T-helper 17 cell (primary cell): ENCODE measurements at regions not wholly inside any gene's neighbourhood (a gene's known extent, or its start where the extent isn't known, plus 50 kb on each side); places are given as distances from the start of the nearest gene placed in this dataset.
"Not testable (repeated sequence)": the region's sequence is repeated elsewhere in the genome, so short reads cannot be mapped to it uniquely, and the experiment has no call there.

ENCODE experiments used
- ATAC-seq: fragments of 150-1000 bp; cut with Tn5 transposase; 2 replicates; pipeline ENCODE4 v1.10.0; 2021; ENCODE audit warnings: mild to moderate bottlenecking, moderate library complexity
- DNase-seq, 3 donors: peaks; one replicate each; pipeline versions ENCODE4 v3.0.0 to v3.0.0-alpha.2; 2020 to 2021
- H3K9me3 ChIP-seq: one replicate; pipeline ENCODE4 v1.7.0; 2013; ENCODE audit warnings: low read length, mild to moderate bottlenecking; ENCODE audit not compliant: control insufficient read depth, poor library complexity, severe bottlenecking
- H3K27ac Mint-ChIP-seq: one replicate; pipeline ENCODE4 v1.8.0; 2022; ENCODE audit warnings: mild to moderate bottlenecking, moderate library complexity, mixed read lengths
- H3K27me3 Mint-ChIP-seq: one replicate; pipeline ENCODE4 v1.8.0; 2022; ENCODE audit warnings: mixed read lengths
- H3K36me3 Mint-ChIP-seq: one replicate; pipeline ENCODE4 v1.8.0; 2022; ENCODE audit warnings: low read depth, mixed read lengths
- H3K4me1 Mint-ChIP-seq: one replicate; pipeline ENCODE4 v1.8.0; 2022; ENCODE audit warnings: mild to moderate bottlenecking, mixed read lengths
- H3K4me3 Mint-ChIP-seq: one replicate; pipeline ENCODE4 v1.8.0; 2022; ENCODE audit warnings: mild to moderate bottlenecking, moderate library complexity, mixed read lengths

DNA sequence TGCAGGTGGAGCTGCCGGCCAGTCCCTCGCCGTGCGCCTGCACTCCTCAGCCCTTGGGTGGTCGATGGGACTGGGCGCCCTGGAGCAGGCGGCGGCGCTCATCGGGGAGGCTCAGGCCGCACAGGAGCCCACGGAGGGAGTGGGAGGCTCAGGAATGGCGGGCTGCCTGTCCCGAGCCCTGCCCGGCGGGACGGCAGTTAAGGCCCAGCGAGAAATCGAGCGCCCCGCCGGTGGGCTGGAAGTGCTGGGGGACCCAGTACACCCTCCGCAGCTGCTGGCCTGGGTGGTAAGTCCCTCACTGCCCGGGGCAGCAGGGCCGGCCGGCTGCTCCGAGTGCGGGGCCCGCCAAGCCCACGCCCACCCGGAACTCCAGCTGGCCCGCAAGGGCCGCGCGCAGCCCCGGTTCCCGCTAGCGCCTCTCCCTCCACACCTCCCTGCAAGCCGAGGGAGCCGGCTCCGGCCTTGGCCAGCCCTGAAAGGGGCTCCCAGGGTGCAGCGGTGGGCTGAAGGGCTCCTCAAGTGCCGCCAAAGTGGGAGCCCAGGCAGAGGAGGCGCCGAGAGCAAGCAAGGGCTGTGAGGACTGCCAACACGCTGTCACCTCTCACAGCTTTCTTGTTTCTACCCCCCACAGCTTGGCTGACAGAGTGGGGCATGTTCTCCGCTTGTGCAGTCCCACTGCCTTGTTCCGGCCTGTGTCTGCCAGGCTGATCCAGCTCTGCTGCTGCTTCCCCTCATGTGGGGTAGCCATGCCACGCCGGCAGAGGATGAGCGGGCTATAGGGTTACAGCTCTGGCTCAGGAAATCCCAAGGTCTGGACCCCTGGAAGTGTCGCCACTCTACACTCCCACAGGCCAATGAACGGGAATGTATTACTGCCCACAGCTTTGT, 886.7 kb downstream of the FAT4 start:
- H3K36me3 Mint-ChIP-seq, H3K9me3 ChIP-seq, H3K27ac Mint-ChIP-seq, DNase-seq, ATAC-seq, H3K4me1 Mint-ChIP-seq, H3K27me3 Mint-ChIP-seq, H3K4me3 Mint-ChIP-seq: not testable (repeated sequence)

DNA sequence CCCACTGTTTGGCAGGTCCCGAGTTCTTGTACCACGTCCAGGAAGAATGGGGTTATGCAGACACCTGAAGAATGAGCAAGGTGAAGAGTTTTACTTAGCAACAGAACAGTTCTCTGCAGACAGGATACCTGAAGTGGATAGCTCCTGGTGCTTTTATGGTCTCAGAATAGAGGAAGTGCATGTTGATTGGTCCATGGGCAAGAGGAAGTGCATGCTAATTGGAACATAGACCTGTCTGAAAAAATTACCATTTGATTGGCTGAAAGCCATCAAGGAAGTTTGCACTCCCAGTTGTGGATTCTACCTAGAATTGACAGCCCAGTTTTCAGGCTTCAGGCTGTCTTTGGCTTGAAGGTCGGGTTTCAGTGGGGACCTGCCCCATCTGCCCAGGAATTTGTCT, 887.5 kb downstream of the FAT4 start:
- ATAC-seq, result no peak
- Mint-ChIP-seq H3K4me3 (no peak overlapping the region), H3K36me3 (no peaks in the 10 kb centered on the region), H3K27ac (no peak overlapping the region), H3K4me1 (no peaks in the 10 kb centered on the region), H3K27me3 (no peaks in the 10 kb centered on the region)
- DNase-seq, result no peak
- H3K9me3 ChIP-seq, result no peaks in the 10 kb centered on the region

DNA sequence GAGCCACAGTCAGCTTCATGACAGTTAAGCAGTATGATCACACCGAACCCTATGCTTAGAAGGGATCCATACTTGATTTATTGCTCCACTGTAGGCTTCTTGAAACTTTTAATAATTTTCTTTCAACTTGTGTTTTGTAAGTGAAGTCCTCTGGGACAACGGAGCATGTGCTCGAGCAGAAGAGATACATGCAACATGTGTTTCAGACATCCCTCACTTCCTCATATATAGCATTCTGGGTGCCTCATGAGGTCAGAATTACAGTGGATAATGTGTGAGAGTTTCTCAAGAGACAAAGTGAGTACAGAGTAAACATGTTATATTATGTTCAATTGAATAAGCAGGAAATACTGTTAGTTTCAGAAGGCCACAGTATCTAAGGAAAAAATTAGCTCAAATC, 893.2 kb downstream of the FAT4 start:
- ATAC-seq, result no peak
- Mint-ChIP-seq H3K4me3 (no peak overlapping the region), H3K4me1 (no peaks in the 10 kb centered on the region), H3K36me3 (no peaks in the 10 kb centered on the region), H3K27ac (no peak overlapping the region), H3K27me3 (no peaks in the 10 kb centered on the region)
- DNase-seq, result no peak
- H3K9me3 ChIP-seq, result no peaks in the 10 kb centered on the region

DNA sequence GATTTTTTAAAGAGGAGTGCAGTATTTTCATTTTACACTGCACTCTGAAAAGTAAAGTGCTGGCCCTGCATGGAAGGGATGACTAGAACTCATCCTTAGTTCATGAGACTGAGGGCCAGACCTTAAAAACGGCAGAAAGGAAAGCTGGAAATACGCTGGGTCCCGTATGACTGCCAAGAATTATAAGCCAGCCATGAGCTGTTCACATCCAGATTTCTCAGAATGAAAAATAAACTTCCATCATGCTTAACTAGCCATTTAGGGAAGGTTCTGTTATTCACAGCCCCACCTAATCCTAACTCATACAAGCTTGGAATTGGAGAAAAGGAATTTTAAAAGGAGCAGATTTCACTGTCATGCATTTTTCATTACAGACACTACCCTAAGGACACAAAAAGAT, 894.4 kb downstream of the FAT4 start:
- no peaks in the 10 kb centered on the region for H3K36me3 Mint-ChIP-seq

DNA sequence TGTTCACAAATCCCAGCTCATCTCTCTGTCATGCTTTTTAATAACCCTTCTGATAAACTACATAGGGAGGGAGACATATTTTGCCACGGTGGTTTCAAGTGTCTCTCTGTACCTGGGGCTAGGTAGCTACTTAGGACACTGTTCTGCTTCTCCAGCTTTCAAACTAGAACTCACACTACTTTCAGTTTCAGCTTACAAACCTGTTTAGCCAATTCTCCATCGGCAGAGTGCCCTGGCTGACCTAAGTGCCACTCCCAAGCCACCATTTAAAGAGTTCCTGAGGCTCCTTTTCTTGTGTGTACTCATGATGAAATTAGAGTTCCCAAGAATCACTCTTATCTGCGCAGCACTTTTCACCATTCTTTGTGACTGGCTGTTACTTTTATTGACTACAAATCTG, 899.2 kb downstream of the FAT4 start:
- no peaks in the 10 kb centered on the region for H3K9me3 ChIP-seq
- no peak for ATAC-seq
- no peak for DNase-seq
- H3K27me3 Mint-ChIP-seq, result no peaks in the 10 kb centered on the region
- H3K4me3 Mint-ChIP-seq, result no peak overlapping the region
- H3K36me3 Mint-ChIP-seq, result no peaks in the 10 kb centered on the region
- H3K27ac Mint-ChIP-seq, result no peak overlapping the region
- no peaks in the 10 kb centered on the region for H3K4me1 Mint-ChIP-seq

More for the DNA sequence above, 894.4 kb downstream of the FAT4 start:
- H3K9me3 ChIP-seq, result no peaks in the 10 kb centered on the region
- DNase-seq (no peak), ATAC-seq (no peak)
- Mint-ChIP-seq H3K27ac (no peak overlapping the region), H3K27me3 (no peaks in the 10 kb centered on the region), H3K4me1 (no peaks in the 10 kb centered on the region), H3K4me3 (no peak overlapping the region)

DNA sequence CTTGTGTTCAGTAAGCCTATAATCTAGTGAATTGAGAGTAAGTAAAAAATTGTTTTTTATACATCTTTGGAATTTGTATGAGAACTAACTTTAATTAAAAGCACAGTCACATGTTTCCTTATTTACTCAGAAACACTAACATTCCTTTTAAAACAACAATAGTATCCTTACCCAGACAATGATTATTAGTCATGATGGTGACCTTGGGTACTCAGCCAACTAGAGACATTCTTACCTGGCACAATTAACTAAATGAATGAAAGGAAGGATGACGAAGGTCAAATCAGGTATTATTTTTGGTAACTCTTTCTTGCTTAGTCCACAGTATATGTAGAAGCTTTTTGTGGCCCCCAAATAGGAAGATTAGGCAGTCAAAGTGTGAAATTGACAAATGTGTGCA, 901.0 kb downstream of the FAT4 start:
- H3K4me1 Mint-ChIP-seq, result no peaks in the 10 kb centered on the region
- H3K27ac Mint-ChIP-seq, result no peak overlapping the region
- DNase-seq, result no peak
- no peaks in the 10 kb centered on the region for H3K27me3 Mint-ChIP-seq
- no peaks in the 10 kb centered on the region for H3K9me3 ChIP-seq
- H3K4me3 Mint-ChIP-seq, result no peak overlapping the region
- ATAC-seq, result no peak
- no peaks in the 10 kb centered on the region for H3K36me3 Mint-ChIP-seq

DNA sequence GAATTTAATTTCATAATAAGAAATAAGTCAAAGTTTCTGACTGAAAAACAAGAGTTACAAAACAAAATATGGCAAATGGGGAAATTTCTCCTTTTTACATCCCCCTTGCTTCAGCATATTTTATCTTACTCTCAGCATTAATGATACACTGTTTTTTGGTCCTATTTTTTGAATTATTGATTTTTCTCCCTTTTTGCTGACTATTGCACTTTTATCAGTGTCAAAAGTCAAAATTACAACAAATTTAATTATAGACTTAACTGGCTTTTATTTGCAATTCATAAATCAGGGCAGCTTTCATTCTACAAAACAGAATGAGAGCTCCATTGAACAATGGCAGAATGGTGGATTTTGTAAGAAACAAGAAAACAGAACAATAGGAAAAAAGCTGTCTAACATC, 901.9 kb downstream of the FAT4 start:
- no peaks in the 10 kb centered on the region for H3K27me3 Mint-ChIP-seq
- no peaks in the 10 kb centered on the region for H3K9me3 ChIP-seq
- H3K36me3 Mint-ChIP-seq, result no peaks in the 10 kb centered on the region
- DNase-seq (no peak), ATAC-seq (no peak)
- no peak overlapping the region for H3K4me3 Mint-ChIP-seq
- no peak overlapping the region for H3K27ac Mint-ChIP-seq
- H3K4me1 Mint-ChIP-seq, result no peaks in the 10 kb centered on the region

DNA sequence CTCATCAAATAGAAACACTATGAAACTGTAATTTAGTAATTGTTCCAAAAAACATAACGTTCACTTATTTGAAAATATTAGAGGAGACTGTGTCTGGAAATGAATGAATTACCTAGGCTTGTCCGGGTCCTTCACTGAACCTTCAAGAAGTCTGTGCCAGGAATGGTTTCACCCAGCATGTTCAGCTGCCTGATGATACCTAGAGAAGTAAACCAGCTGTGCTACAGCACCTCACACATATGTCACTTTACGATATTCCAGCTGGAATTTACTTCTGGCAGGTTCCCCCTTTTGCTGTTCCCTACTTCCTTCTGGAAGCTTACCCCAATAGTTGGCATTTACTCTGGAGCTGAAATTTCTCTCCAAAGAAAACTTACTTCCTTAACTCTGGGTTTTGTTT, 906.5 kb downstream of the FAT4 start:
- Mint-ChIP-seq H3K36me3 (no peaks in the 10 kb centered on the region), H3K27ac (no peak overlapping the region), H3K4me3 (no peak overlapping the region), H3K27me3 (no peaks in the 10 kb centered on the region), H3K4me1 (no peaks in the 10 kb centered on the region)
- DNase-seq (no peak), ATAC-seq (no peak)
- H3K9me3 ChIP-seq, result no peaks in the 10 kb centered on the region

DNA sequence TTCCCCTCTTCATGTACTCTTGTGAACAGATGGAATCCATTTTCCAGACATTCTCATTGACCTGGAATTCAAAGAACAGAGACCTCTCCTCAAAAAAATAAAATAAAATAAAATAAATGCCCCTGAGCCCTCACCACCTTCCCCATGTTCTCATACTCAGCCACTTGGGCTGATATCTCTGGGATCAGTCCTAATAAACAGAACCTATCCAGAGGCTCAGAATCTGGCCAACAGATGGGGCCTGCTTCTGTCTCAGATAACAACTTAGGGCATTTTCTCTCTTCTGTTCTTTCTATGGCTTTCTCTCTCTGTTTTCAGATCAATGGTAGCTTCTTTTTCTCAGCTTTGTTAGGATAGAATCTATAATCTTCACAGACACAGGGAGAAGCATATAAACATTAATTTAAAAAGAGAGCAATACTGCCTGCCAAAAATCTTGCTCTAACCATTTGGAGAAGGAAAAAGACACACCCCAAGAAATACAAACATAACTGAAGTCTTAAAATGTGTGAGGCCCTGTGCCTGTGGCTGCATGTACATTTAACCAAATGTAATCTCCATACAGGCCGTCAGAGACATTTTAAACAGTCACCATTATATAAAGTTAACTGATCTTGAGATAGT, 907.1 kb downstream of the FAT4 start:
- DNase-seq (no peak), ATAC-seq (no peak)
- Mint-ChIP-seq H3K4me1 (no peaks in the 10 kb centered on the region), H3K27me3 (no peaks in the 10 kb centered on the region), H3K27ac (no peak overlapping the region), H3K36me3 (no peaks in the 10 kb centered on the region), H3K4me3 (no peak overlapping the region)
- H3K9me3 ChIP-seq, result no peaks in the 10 kb centered on the region

DNA sequence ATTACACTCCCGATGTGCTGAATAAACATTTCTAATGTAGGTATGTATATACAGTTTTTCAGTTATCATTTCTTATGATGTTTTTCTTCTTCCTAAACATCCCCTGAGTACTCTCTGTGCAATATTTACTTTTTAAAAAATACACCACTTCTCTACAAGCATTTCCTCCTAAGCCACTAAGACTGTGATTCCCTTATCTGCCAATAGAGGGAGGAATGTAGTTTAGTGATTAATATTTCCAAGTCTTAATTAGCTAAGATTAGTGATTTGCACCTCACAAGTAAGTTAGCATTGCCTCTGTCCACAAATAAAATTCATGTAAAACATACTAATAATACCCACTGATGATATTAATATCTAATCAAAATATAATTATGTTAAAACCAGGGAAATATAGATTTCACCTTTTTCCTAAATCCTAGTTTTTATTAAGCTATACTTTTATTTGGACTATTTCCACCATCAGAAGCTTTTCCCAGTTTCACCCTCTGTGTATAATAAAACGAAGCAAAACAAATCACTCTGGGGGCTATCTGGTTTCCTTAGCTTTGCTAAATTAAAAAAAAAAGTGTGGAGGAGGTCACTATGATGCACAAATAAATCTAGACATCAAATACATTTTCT, 909.1 kb downstream of the FAT4 start:
- H3K36me3 Mint-ChIP-seq, result no peaks in the 10 kb centered on the region
- no peak for ATAC-seq
- H3K4me1 Mint-ChIP-seq, result no peaks in the 10 kb centered on the region
- H3K27ac Mint-ChIP-seq, result no peak overlapping the region
- no peak for DNase-seq
- no peaks in the 10 kb centered on the region for H3K9me3 ChIP-seq
- no peak overlapping the region for H3K4me3 Mint-ChIP-seq
- no peaks in the 10 kb centered on the region for H3K27me3 Mint-ChIP-seq

DNA sequence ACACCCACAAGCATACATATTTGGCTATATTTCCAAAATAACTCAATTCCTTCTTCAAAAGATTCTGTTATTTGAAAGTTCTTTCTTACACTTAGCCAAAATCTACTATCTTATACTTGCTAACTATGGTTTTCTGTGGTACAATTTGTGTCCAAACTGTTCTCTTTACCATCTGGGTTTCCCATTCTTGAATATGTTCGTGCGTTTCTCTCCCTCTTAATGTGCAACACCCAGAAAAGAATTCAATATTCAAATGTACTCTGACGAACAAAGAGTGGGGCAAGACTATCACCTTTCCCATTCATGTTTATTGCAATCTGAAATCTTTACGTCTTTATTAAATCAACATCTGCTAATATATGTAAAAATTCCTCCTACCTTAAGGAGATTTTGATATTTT, 912.7 kb downstream of the FAT4 start:
- no peaks in the 10 kb centered on the region for H3K9me3 ChIP-seq
- Mint-ChIP-seq H3K4me1 (no peaks in the 10 kb centered on the region), H3K27ac (no peak overlapping the region), H3K27me3 (no peaks in the 10 kb centered on the region), H3K4me3 (no peak overlapping the region), H3K36me3 (no peaks in the 10 kb centered on the region)
- DNase-seq (no peak), ATAC-seq (no peak)

DNA sequence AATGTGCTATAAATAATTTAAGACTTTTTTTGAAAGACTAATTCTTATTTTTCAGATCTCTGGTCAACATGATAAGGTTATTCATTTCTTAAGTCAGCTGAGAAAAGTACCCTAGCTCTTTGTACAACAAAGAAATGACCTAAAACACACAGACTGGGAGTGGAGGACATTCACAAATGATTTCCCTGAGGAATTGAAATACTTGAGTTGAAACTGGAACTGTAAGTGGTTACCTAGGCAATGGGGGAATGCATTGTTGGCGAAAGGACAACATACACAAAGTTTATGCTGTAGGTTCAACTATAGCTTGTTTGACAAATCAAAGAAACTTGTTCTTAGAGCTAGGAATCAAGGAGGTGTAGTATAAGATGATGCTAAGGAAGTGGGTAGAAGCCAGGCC, 915.5 kb downstream of the FAT4 start:
- Mint-ChIP-seq H3K36me3 (no peaks in the 10 kb centered on the region), H3K4me1 (no peaks in the 10 kb centered on the region), H3K27me3 (no peaks in the 10 kb centered on the region), H3K27ac (no peak overlapping the region), H3K4me3 (no peak overlapping the region)
- ATAC-seq, result no peak
- no peak for DNase-seq
- no peaks in the 10 kb centered on the region for H3K9me3 ChIP-seq

DNA sequence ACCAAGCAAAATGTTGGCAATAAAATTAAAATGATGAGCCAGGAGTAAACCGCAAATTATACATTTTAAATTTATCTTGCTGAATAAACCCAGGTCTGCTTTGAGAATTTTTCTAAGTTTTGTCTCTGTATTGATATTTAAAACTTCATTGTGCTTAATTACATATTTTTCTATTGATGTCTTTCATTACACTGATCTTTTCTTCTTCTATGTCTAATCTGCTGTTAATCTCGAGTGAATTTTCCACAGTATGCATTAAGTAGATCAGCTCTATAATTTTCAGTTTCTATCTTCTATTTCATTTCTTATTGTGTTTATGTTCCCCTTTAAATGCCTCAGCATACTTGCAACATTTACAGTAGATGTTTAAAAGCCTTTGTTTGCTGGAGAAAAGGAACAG, 918.7 kb downstream of the FAT4 start:
- H3K36me3 Mint-ChIP-seq, result no peaks in the 10 kb centered on the region
- ATAC-seq, result no peak
- H3K9me3 ChIP-seq, result no peaks in the 10 kb centered on the region
- H3K4me3 Mint-ChIP-seq, result no peak overlapping the region
- DNase-seq, result no peak
- no peaks in the 10 kb centered on the region for H3K4me1 Mint-ChIP-seq
- no peak overlapping the region for H3K27ac Mint-ChIP-seq
- no peaks in the 10 kb centered on the region for H3K27me3 Mint-ChIP-seq

DNA sequence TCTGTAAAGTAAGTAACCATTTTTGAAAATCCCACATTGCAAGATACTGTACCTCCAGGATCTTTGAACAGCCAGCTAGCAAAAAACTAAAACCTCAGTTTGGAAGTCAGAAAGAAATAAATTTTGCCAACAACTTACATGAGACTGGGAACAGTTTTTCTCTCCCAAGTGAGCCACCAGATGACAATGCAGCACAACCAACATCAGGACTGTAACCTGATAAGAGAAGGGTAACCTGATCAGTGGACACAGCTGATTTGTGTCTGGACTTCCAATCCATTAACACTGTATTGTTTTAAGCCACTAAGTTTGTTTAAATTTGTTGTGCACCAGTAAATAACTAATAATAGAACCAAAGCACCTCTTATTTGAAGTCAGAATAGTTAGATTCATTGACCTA, 923.3 kb downstream of the FAT4 start:
- Mint-ChIP-seq H3K4me1 (no peaks in the 10 kb centered on the region), H3K4me3 (no peak overlapping the region), H3K27me3 (no peaks in the 10 kb centered on the region), H3K36me3 (no peaks in the 10 kb centered on the region), H3K27ac (no peak overlapping the region)
- H3K9me3 ChIP-seq, result peaks cover 2% of the 10 kb centered on the region
- DNase-seq, result no peak
- no peak for ATAC-seq
